ENCODE measurements at regions not wholly inside any gene's neighbourhood (a gene's known extent, or its start where the extent isn't known, plus 50 kb on each side); places are given as distances from the start of the nearest gene placed in this dataset.

DNA sequence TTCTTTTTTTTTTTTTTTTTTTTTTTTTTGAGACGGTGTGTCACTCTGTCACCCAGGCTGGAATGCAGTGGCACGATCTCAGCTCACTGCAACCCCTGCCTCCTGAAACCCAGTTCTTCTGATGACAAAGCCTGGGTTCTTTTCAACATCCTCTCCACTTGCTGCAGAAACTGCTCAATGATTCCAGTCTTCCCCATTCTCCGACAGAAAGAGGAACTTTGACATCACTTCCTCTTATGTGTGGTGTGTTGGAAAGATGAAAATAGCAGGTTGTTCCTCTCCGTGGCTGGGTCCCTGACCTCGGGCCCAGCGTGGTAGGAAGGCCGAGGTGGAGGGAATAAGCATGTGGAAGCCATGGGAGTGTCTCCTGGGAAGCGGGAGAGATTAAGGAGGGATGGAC, 198.4 kb downstream of the PHETA1 start:
- H3K9me3 ChIP-seq: no peaks in the 10 kb centered on the region
- intact Hi-C loops (cut with DNase I): no loop called here
- DNase-seq (no peak), ATAC-seq (peak; percentile 71)
- H3K4me3 ChIP-seq: no peak overlapping the region
- H3K27me3 ChIP-seq: peaks cover 0 to 55% of the 10 kb centered on the region in 2 donors
- no peak for TF ChIP-seq CTCF (IDR thresholded peaks at IDR 0.05)
- H3K36me3 ChIP-seq: no peaks in the 10 kb centered on the region
- peaks cover 0 to 24% of the 10 kb centered on the region in 2 donors for H3K4me1 ChIP-seq
- peak overlapping the region in 1 of 2 donors; percentile 33 for H3K27ac ChIP-seq

DNA sequence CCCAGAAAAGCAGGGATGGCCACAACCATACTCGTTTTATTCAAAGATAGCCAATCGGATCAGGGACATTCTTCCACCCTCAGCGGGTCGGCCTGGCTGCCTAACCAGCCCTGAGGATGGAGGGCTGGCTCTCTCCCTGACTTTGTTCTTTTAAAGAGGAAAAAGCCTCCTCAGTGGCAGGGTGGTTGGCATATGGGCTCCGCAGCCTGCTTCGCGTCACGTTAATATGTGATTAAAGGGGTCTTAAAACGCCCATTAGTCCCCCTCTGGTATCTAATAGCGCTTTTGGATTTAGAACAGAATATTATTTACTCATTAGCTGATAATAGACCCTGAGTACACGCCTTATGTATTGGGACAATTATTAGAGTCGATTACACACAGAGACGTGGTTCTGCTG, 199.4 kb downstream of the PHETA1 start:
- intact Hi-C loops (cut with DNase I): no loop called here
- Histone ChIP-seq H3K4me1 (peaks cover 0 to 14% of the 10 kb centered on the region in 2 donors), H3K27ac (no peak overlapping the region), H3K27me3 (peaks cover 0 to 55% of the 10 kb centered on the region in 2 donors), H3K4me3 (no peak overlapping the region), H3K36me3 (no peaks in the 10 kb centered on the region), H3K9me3 (no peaks in the 10 kb centered on the region)
- ATAC-seq (no peak), DNase-seq (no peak)
- no peak for TF ChIP-seq CTCF (IDR thresholded peaks at IDR 0.05)

DNA sequence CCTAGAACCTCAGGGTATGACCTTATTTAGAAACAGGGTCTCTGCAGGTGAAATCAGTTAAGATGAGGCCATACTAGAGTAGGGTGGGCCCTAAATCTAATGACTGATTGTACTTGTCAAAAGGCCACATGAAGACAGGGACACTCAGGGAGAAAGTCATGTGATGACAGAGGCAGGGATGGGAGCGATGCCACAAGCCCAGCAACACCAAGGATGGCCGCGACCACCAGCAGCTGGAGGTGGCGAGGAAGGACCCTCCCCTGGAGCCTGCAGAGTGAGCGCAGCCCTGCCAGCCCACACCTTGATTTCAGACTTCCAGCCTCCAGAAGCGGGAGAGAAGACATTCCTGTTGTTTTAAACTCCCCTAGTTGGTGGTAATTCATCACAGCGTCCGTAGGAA, 199.9 kb downstream of the PHETA1 start:
- peaks cover 0 to 55% of the 10 kb centered on the region in 2 donors for H3K27me3 ChIP-seq
- no peaks in the 10 kb centered on the region for H3K9me3 ChIP-seq
- TF ChIP-seq CTCF (IDR thresholded peaks at IDR 0.05): no peak
- no peaks in the 10 kb centered on the region for H3K36me3 ChIP-seq
- H3K4me1 ChIP-seq: peaks cover 0 to 10% of the 10 kb centered on the region in 2 donors
- ATAC-seq: no peak
- intact Hi-C loops (cut with DNase I): no loop called here
- no peak overlapping the region for H3K27ac ChIP-seq
- no peak for DNase-seq
- no peak overlapping the region for H3K4me3 ChIP-seq

DNA sequence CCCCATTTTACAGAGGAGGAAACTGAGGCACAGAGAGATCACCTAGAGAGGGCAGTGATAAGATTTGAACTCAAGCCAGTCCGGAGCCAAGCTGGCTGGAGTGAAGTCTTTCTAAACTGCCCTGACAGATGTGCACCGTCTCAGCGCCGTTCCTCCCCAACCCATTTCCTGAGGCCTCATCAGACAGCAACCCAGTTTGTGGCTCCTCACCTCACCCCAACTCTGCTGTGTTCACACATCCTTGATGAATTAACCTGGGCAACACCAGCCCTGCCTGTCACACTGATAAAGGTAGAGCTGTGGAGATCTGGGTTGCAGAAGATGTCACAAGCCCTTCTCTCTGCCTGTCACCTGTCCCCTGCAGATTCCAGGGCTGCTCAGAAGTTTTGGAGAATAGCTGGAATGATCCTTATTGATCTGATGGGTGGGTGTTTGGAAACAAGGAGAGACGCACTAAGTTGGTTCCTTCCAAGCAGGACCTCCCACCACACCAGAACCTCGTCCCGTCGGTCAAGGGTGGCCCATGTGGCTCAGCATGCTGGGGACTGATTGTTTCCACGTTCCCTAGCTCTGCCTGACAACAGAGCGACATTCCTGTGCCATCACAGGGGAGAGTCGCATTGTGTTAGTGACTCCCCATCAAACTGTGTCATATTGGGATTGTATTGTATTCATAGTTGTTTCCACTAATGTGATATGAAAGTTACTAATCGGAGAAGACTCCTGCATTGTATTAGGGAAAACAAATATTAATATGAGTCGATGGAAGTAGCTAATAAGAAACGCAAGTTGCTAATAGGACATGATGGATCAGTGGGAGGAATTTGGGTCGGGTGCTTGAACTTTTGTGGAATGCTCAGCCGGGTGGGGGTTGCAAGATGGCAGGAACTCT, 200.6 kb downstream of the PHETA1 start:
- Histone ChIP-seq H3K4me1 (peaks cover 0 to 8% of the 10 kb centered on the region in 2 donors), H3K9me3 (no peaks in the 10 kb centered on the region), H3K4me3 (no peak overlapping the region), H3K27ac (no peak overlapping the region), H3K36me3 (no peaks in the 10 kb centered on the region), H3K27me3 (peaks cover 0 to 55% of the 10 kb centered on the region in 2 donors)
- ATAC-seq (no peak), DNase-seq (no peak)
- TF ChIP-seq CTCF (IDR thresholded peaks at IDR 0.05): no peak
- intact Hi-C loops (cut with DNase I): no loop called here

GRCh38 chr12:111166779-111167540, 201.9 kb downstream of the PHETA1 start:
- intact Hi-C loops (cut with DNase I): no loop called here
- H3K4me3 ChIP-seq: no peak overlapping the region
- no peak overlapping the region for H3K27ac ChIP-seq
- TF ChIP-seq CTCF (IDR thresholded peaks at IDR 0.05): no peak
- ATAC-seq: no peak
- DNase-seq: peak in 2 of 4 donors; percentile 69 to 84
- H3K4me1 ChIP-seq: peaks cover 0 to 8% of the 10 kb centered on the region in 2 donors
- H3K36me3 ChIP-seq: no peaks in the 10 kb centered on the region
- H3K27me3 ChIP-seq: peaks cover 0 to 48% of the 10 kb centered on the region in 2 donors
- H3K9me3 ChIP-seq: no peaks in the 10 kb centered on the region
